Keratinocyte (primary cell): ENCODE measurements at regions not wholly inside any gene's neighbourhood (a gene's known extent, or its start where the extent isn't known, plus 50 kb on each side); places are given as distances from the start of the nearest gene placed in this dataset.

Experiments used
- EZH2 ChIP-seq: IDR thresholded peaks from one replicate; pipeline ENCODE4 v1.6.1; 2012; ENCODE audit warnings: inconsistent platforms, mild to moderate bottlenecking, low read length, moderate library complexity
- TF ChIP-seq, protein P1 (sequence below), 3 experiments: IDR thresholded peaks in 1 of 3; conservative IDR thresholded peaks in 1 of 3; optimal IDR thresholded peaks in 1 of 3; 2 replicates in 2 of 3; 3 replicates in 1 of 3; pipeline versions ENCODE3 to v1.5.1; 2011; ENCODE audit warnings: low read length in 3 of 3, mild to moderate bottlenecking in 3 of 3, moderate library complexity in 2 of 3, control low read depth in 1 of 3, inconsistent platforms in 1 of 3; ENCODE audit not compliant: insufficient read depth in 2 of 3; ENCODE audit errors: extremely low read depth in 1 of 3

DNA sequence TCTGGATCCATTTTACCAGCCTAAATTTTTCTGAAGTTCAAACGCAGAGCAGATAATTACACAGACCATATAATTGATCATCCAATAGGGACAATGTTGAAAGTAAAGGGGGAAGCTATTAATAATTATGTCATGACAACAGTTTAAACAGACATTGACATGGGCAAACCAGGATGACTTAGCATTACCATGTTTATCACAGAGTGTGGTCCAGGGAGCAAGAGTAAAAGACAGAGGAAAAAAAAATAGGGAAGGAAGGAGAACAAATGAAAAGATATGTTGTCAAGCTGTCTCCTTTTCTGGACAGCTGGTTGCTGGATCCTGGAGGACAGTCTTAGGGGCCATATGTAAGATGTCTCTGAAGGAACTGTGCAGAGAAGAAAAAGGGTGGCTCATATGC lies 69.4 kb upstream of the FBXL4 start:
- TF ChIP-seq, protein P1, sequence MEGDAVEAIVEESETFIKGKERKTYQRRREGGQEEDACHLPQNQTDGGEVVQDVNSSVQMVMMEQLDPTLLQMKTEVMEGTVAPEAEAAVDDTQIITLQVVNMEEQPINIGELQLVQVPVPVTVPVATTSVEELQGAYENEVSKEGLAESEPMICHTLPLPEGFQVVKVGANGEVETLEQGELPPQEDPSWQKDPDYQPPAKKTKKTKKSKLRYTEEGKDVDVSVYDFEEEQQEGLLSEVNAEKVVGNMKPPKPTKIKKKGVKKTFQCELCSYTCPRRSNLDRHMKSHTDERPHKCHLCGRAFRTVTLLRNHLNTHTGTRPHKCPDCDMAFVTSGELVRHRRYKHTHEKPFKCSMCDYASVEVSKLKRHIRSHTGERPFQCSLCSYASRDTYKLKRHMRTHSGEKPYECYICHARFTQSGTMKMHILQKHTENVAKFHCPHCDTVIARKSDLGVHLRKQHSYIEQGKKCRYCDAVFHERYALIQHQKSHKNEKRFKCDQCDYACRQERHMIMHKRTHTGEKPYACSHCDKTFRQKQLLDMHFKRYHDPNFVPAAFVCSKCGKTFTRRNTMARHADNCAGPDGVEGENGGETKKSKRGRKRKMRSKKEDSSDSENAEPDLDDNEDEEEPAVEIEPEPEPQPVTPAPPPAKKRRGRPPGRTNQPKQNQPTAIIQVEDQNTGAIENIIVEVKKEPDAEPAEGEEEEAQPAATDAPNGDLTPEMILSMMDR (optimal IDR thresholded peaks at IDR 0.05 in 1 of 3, IDR thresholded peaks at IDR 0.05 in 1 of 3, conservative IDR thresholded peaks at IDR 0.05 in 1 of 3; ENCODE audit: extremely low read depth in 1 of 3, insufficient read depth in 2 of 3, low read length in 3 of 3), result no peak
- no peak for TF ChIP-seq EZH2
